Epithelial cell of esophagus (primary cell): ENCODE measurements at regions not wholly inside any gene's neighbourhood (a gene's known extent, or its start where the extent isn't known, plus 50 kb on each side); places are given as distances from the start of the nearest gene placed in this dataset.
A peak's percentile ranks its signal among the peaks of the same experiment; 100 is the strongest.

Source experiments
- DNase-seq: peaks from one replicate; pipeline ENCODE4 v3.0.0; 2010; ENCODE audit warnings: low read depth
- H3K4me3 ChIP-seq: 2 replicates; pipeline ENCODE4 v1.5.1; 2011; ENCODE audit warnings: mild to moderate bottlenecking, low read length, control low read depth
- CTCF ChIP-seq: IDR thresholded peaks from 2 replicates; pipeline ENCODE4 v1.5.1; 2011; ENCODE audit warnings: low read depth, mild to moderate bottlenecking, low read length, control low read depth, inconsistent platforms; ENCODE audit not compliant: insufficient read depth; ENCODE audit errors: missing control alignments

DNA sequence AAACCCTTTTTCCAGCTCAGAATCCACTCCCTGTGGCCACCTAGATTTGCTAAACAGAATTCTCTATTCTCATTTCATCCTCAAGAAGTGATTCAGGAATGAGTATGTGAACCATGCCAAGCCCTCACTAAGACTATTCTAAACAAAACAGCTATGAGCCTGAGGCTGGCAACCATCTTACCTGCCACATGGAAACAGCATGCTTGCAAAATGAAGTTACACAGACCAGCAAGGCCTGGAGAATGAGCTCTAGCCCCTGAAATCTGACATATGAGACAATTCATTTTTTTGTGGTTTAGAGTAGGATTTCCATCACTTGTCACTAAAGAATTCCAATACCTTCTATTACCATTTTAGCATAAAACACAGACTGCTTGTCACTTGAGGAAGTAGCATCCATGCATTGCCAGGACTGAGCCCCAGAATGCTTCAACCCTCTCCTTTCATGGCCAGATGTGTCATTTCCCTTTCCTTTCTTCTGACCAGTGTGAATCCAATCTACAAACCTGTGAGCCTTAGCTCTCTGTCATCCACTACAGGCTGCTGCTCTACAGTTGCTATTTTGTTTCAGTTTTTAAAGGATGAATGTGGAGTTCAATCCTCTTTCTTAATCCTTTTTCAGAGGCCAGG, 744.3 kb upstream of the ACVR2A start:
- TF ChIP-seq CTCF: no peak
- H3K4me3 ChIP-seq: no peak overlapping the region
- DNase-seq: peak; percentile 62

DNA sequence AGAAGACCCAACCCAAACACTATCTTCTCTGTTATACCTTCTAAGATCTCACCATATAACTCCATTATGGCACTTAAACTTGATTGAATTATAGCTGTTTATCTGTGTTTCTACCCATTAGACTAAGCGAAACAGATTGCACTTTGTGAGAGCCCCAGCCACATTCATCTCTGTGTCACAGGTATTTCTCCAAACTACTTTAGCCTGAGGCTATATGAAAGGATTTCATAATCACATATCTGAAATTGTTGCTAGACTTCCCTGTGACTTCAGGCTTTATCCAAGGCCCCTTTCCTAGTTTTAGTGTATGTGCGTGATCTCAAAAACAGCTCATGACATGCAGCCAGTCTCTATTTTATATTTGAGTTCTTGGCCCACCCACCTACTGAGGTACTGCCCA, 745.0 kb upstream of the ACVR2A start:
- H3K4me3 ChIP-seq: no peak overlapping the region
- TF ChIP-seq CTCF: no peak
- DNase-seq: peak; percentile 83

DNA sequence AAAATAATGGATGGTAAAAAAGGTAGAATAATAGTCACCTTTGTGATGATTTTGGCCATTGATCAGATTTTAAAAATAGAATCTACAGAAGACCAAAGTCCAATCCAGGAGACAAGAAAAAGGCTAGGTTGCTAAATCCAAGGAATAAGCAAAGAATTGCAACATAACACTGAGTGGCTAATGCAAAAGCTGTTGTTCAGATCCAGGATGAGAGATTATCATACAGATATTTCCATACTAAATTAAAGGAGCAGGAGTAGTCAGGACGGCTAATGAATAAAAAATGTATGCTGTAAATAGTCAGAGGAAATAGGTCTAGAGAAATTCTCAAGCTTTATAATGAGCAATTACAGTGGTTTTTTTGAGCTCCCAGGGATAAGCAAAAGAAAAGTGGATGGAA, 745.9 kb upstream of the ACVR2A start:
- peak; percentile 16 for DNase-seq
- TF ChIP-seq CTCF: no peak
- H3K4me3 ChIP-seq: no peak overlapping the region

DNA sequence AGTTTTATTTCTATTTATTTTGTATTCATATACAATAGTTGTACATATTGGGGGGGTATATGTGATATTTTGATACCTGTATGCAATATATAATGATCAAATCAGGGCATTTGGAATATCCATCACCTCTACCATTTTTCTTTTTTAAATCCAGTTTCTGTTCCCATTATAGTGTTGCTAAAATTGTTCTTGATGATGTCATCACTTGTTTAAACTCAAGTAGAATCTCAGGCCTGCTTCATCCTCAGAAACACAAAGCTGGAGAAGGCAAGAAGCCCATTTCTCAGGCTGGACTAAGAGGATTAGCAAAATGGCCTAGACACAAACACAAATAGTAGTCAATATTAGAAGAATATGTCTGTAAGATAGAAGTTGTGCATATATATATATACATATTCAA, 747.1 kb upstream of the ACVR2A start:
- no peak for TF ChIP-seq CTCF
- no peak for DNase-seq
- no peak overlapping the region for H3K4me3 ChIP-seq

DNA sequence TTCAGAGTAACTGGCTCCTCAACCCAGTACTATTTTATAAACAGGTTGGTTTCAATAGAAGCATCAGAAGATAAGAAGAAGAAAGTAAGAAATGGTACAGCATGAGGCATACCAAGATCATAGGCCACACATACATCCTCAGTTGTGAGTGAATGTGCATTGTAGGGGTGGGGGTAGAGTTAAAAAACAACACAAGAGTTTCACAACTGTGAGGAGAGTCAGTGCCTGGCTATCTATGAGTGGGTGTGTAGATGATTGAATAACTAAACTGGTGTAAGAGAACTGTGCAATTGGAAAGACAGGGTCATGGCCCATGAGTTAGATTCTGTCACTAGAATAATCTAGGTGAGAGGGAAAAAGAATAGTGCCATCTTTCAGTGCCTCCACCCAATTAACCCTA, 748.2 kb upstream of the ACVR2A start:
- no peak for TF ChIP-seq CTCF
- H3K4me3 ChIP-seq: no peak overlapping the region
- peak; percentile 62 for DNase-seq

GRCh38 chr2:147095376-147095775, 749.5 kb upstream of the ACVR2A start:
- no peak for DNase-seq
- TF ChIP-seq CTCF: no peak
- no peak overlapping the region for H3K4me3 ChIP-seq

DNA sequence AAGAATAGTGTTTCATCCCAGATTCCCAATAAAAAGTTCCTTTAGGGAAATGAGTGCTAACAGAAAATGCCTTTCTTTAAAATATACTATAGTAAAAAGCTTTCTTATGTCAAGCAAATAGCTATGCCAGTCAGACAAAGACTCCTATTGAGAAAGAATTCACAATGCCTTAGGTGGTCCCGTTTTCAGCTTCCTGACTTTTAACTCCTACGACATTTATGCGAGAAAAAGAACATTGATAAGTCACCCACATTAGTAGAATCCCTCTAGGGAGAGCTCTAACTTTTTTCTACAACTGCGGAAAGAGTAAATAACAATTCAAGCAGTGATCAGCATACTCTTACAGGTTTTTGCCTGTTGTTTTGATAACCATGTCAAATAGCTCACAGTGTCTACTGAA, 750.8 kb upstream of the ACVR2A start:
- no peak for DNase-seq
- no peak overlapping the region for H3K4me3 ChIP-seq
- no peak for TF ChIP-seq CTCF
